NCI-H510A (cell line): ENCODE measurements at regions not wholly inside any gene's neighbourhood (a gene's known extent, or its start where the extent isn't known, plus 50 kb on each side); places are given as distances from the start of the nearest gene placed in this dataset.
A peak's percentile ranks its signal among the peaks of the same experiment; 100 is the strongest.

ENCODE experiments used
- DNase-seq: peaks from one replicate; lab custom pipeline; 2025; lab: John Stamatoyannopoulos, UW

- DNase-seq: no peak
These were observed 222.3 kb upstream of the BOD1L1 start for GRCh38 chr4:13849778-13850177.

GRCh38 chr4:13851085-13851940 lies 223.8 kb upstream of the BOD1L1 start:
- DNase-seq: no peak

- no peak for DNase-seq
These were observed 224.9 kb upstream of the BOD1L1 start for GRCh38 chr4:13852411-13852810.

- no peak for DNase-seq
These were observed 228.9 kb upstream of the BOD1L1 start for GRCh38 chr4:13856387-13856786.

GRCh38 chr4:13857397-13857796 lies 229.9 kb upstream of the BOD1L1 start:
- DNase-seq: no peak

- DNase-seq: no peak
These were observed 230.3 kb upstream of the BOD1L1 start for GRCh38 chr4:13857800-13858199.

GRCh38 chr4:13859423-13859822 lies 231.9 kb upstream of the BOD1L1 start:
- DNase-seq: no peak

- DNase-seq: no peak
These were observed 232.6 kb upstream of the BOD1L1 start for GRCh38 chr4:13860126-13860525.

- peak; percentile 17 for DNase-seq
These were observed 238.5 kb upstream of the BOD1L1 start for GRCh38 chr4:13865871-13866669.

GRCh38 chr4:13866881-13867280 lies 239.4 kb upstream of the BOD1L1 start:
- no peak for DNase-seq

GRCh38 chr4:13872155-13872554 lies 244.6 kb upstream of the BOD1L1 start:
- no peak for DNase-seq

GRCh38 chr4:13872955-13873354 lies 245.4 kb upstream of the BOD1L1 start:
- DNase-seq: no peak

GRCh38 chr4:13875181-13875580 lies 247.7 kb upstream of the BOD1L1 start:
- DNase-seq: no peak

- no peak for DNase-seq
These were observed 248.6 kb upstream of the BOD1L1 start for GRCh38 chr4:13876131-13876530.

GRCh38 chr4:13876940-13877339 lies 249.4 kb upstream of the BOD1L1 start:
- DNase-seq: no peak

- DNase-seq: no peak
These were observed 250.1 kb upstream of the BOD1L1 start for GRCh38 chr4:13877626-13878025.

- DNase-seq: no peak
These were observed 254.4 kb upstream of the BOD1L1 start for GRCh38 chr4:13881892-13882291.

GRCh38 chr4:13887010-13887409 lies 259.5 kb upstream of the BOD1L1 start:
- no peak for DNase-seq

GRCh38 chr4:13888112-13888511 lies 260.6 kb upstream of the BOD1L1 start:
- no peak for DNase-seq

- DNase-seq: no peak
These were observed 264.0 kb upstream of the BOD1L1 start for GRCh38 chr4:13891544-13891939.

GRCh38 chr4:13892739-13893105 lies 265.2 kb upstream of the BOD1L1 start:
- no peak for DNase-seq

GRCh38 chr4:13893211-13893610 lies 265.7 kb upstream of the BOD1L1 start:
- no peak for DNase-seq

- no peak for DNase-seq
These were observed 266.5 kb upstream of the BOD1L1 start for GRCh38 chr4:13893987-13894386.
